ENCODE measurements at regions not wholly inside any gene's neighbourhood (a gene's known extent, or its start where the extent isn't known, plus 50 kb on each side); places are given as distances from the start of the nearest gene placed in this dataset.
"Not testable (repeated sequence)": the region's sequence is repeated elsewhere in the genome, so short reads cannot be mapped to it uniquely, and the experiment has no call there.

GRCh38 chr7:46264646-46265045, 343.6 kb upstream of the IGFBP3 start (continued):
- TF ChIP-seq, protein P1, sequence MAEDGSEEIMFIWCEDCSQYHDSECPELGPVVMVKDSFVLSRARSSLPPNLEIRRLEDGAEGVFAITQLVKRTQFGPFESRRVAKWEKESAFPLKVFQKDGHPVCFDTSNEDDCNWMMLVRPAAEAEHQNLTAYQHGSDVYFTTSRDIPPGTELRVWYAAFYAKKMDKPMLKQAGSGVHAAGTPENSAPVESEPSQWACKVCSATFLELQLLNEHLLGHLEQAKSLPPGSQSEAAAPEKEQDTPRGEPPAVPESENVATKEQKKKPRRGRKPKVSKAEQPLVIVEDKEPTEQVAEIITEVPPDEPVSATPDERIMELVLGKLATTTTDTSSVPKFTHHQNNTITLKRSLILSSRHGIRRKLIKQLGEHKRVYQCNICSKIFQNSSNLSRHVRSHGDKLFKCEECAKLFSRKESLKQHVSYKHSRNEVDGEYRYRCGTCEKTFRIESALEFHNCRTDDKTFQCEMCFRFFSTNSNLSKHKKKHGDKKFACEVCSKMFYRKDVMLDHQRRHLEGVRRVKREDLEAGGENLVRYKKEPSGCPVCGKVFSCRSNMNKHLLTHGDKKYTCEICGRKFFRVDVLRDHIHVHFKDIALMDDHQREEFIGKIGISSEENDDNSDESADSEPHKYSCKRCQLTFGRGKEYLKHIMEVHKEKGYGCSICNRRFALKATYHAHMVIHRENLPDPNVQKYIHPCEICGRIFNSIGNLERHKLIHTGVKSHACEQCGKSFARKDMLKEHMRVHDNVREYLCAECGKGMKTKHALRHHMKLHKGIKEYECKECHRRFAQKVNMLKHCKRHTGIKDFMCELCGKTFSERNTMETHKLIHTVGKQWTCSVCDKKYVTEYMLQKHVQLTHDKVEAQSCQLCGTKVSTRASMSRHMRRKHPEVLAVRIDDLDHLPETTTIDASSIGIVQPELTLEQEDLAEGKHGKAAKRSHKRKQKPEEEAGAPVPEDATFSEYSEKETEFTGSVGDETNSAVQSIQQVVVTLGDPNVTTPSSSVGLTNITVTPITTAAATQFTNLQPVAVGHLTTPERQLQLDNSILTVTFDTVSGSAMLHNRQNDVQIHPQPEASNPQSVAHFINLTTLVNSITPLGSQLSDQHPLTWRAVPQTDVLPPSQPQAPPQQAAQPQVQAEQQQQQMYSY (CRISPR knock-in tag; IDR thresholded peaks at IDR 0.05): no peak
- TF ChIP-seq NFATC4 (CRISPR knock-in tag; IDR thresholded peaks at IDR 0.05): no peak
- TF ChIP-seq ZNF396 (CRISPR knock-in tag; IDR thresholded peaks at IDR 0.05; ENCODE audit: borderline replicate concordance): no peak

GRCh38 chr7:46261638-46262037, 340.6 kb upstream of the IGFBP3 start:
- ATAC-seq, CTCF ChIA-PET: not testable (repeated sequence)
- H3K9me3 Mint-ChIP-seq: peaks cover 74% of the 10 kb centered on the region

DNA sequence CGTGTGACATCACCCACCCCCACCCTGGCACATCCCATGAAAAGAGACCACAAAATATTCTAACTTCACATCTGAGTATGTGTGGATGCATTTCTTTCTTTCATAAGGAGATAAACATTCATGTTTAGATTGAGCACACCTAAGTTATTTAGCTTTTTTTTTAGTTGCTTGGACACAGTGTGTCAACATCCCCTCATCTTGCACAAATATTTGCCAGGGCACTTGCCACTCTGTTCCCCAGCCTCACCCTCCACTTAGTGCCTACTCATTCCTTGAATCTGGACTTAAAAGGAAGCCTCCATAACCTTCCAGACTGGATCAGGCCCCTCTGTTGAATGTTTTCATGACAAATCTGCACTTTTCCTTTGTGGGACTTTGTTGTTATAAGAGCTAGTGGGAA, 338.9 kb upstream of the IGFBP3 start:
- no peak for ATAC-seq
- DNase-seq (ENCODE audit: low spot score): no peak
- CTCF ChIA-PET: interaction anchor here (0.7 kb wide), 1 partner anchor 92 kb away, joined by 3 read pairs; no protein-coding TSS in a partner anchor

More at GRCh38 chr7:46261638-46262037, 340.6 kb upstream of the IGFBP3 start:
- H3K36me3 Mint-ChIP-seq: peaks cover 27% of the 10 kb centered on the region
- H3K27ac Mint-ChIP-seq; H3K4me3 Mint-ChIP-seq; H3K4me1 Mint-ChIP-seq; H3K27me3 Mint-ChIP-seq (ENCODE audit: low read depth); POLR2A ChIA-PET; DNase-seq (ENCODE audit: low spot score): not testable (repeated sequence)

More for the DNA sequence above, 338.9 kb upstream of the IGFBP3 start:
- Mint-ChIP-seq H3K4me3 (no peak overlapping the region), H3K36me3 (peaks cover 33% of the 10 kb centered on the region), H3K27me3 (ENCODE audit: low read depth) (peaks cover 6% of the 10 kb centered on the region), H3K4me1 (no peaks in the 10 kb centered on the region), H3K27ac (no peak overlapping the region), H3K9me3 (peaks cover 72% of the 10 kb centered on the region)
- POLR2A ChIA-PET: no interaction called here
- TF ChIP-seq MAX (CRISPR knock-in tag; IDR thresholded peaks at IDR 0.05): no peak
- no peak for TF ChIP-seq SP1 (CRISPR knock-in tag; conservative IDR thresholded peaks at IDR 0.05)
- TF ChIP-seq ETV6 (CRISPR knock-in tag; IDR thresholded peaks at IDR 0.05): no peak
- TF ChIP-seq, protein P2, sequence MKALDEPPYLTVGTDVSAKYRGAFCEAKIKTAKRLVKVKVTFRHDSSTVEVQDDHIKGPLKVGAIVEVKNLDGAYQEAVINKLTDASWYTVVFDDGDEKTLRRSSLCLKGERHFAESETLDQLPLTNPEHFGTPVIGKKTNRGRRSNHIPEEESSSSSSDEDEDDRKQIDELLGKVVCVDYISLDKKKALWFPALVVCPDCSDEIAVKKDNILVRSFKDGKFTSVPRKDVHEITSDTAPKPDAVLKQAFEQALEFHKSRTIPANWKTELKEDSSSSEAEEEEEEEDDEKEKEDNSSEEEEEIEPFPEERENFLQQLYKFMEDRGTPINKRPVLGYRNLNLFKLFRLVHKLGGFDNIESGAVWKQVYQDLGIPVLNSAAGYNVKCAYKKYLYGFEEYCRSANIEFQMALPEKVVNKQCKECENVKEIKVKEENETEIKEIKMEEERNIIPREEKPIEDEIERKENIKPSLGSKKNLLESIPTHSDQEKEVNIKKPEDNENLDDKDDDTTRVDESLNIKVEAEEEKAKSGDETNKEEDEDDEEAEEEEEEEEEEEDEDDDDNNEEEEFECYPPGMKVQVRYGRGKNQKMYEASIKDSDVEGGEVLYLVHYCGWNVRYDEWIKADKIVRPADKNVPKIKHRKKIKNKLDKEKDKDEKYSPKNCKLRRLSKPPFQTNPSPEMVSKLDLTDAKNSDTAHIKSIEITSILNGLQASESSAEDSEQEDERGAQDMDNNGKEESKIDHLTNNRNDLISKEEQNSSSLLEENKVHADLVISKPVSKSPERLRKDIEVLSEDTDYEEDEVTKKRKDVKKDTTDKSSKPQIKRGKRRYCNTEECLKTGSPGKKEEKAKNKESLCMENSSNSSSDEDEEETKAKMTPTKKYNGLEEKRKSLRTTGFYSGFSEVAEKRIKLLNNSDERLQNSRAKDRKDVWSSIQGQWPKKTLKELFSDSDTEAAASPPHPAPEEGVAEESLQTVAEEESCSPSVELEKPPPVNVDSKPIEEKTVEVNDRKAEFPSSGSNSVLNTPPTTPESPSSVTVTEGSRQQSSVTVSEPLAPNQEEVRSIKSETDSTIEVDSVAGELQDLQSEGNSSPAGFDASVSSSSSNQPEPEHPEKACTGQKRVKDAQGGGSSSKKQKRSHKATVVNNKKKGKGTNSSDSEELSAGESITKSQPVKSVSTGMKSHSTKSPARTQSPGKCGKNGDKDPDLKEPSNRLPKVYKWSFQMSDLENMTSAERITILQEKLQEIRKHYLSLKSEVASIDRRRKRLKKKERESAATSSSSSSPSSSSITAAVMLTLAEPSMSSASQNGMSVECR (CRISPR knock-in tag; IDR thresholded peaks at IDR 0.05; ENCODE audit: borderline replicate concordance): no peak
- no peak for TF ChIP-seq FOXJ3 (CRISPR knock-in tag; IDR thresholded peaks at IDR 0.05; ENCODE audit: borderline replicate concordance)
- no peak for TF ChIP-seq JAZF1 (CRISPR knock-in tag; IDR thresholded peaks at IDR 0.05)
- TF ChIP-seq JUN (CRISPR knock-in tag; IDR thresholded peaks at IDR 0.05): no peak
- TF ChIP-seq NFYB (CRISPR knock-in tag; conservative IDR thresholded peaks at IDR 0.05; ENCODE audit: low read depth): no peak
- TF ChIP-seq, protein P3, sequence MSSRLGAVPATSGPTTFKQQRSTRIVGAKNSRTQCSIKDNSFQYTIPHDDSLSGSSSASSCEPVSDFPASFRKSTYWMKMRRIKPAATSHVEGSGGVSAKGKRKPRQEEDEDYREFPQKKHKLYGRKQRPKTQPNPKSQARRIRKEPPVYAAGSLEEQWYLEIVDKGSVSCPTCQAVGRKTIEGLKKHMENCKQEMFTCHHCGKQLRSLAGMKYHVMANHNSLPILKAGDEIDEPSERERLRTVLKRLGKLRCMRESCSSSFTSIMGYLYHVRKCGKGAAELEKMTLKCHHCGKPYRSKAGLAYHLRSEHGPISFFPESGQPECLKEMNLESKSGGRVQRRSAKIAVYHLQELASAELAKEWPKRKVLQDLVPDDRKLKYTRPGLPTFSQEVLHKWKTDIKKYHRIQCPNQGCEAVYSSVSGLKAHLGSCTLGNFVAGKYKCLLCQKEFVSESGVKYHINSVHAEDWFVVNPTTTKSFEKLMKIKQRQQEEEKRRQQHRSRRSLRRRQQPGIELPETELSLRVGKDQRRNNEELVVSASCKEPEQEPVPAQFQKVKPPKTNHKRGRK (CRISPR knock-in tag; IDR thresholded peaks at IDR 0.05; ENCODE audit: borderline replicate concordance): no peak
- TF ChIP-seq TP53 (CRISPR knock-in tag; IDR thresholded peaks at IDR 0.05): no peak
- TF ChIP-seq HMGXB4 (CRISPR knock-in tag; IDR thresholded peaks at IDR 0.05): no peak
- TF ChIP-seq ZNF232 (CRISPR knock-in tag; IDR thresholded peaks at IDR 0.05): no peak
